ENCODE measurements at regions not wholly inside any gene's neighbourhood (a gene's known extent, or its start where the extent isn't known, plus 50 kb on each side); places are given as distances from the start of the nearest gene placed in this dataset.

DNA sequence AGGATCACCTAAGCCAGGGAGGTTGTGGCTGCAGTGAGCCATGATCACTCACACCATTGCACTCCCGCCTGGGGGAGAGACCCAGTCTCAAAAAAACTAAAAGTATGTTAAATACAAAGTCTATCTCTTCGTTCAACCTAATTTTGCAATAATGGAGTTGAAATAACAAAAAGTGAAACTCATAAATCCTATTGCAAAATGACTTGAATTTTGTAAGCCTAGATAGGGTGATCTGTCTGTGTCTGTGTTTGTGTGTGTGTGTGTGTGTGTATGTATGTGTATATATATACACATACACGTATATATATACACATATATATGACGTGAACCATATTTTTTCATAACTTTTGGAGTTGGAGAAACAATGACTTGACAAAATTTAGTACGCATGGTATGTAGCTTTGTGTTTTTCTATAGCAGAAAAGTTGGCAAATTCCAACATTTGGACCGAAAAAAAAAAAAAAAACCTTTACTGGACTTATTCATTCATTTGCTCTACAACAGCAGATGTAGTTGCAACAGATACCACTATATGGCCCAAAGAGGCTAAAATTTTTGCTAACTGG lies 76.9 kb upstream of the CDH6 start:
- H3K36me3 ChIP-seq (ENCODE audit: insufficient read depth), result no peaks in the 10 kb centered on the region
- Mint-ChIP-seq H3K4me3 (no peak overlapping the region), H3K36me3 (ENCODE audit: low read depth) (no peaks in the 10 kb centered on the region), H3K27me3 (ENCODE audit: insufficient read depth, low read depth, poor library complexity) (peaks cover 2% of the 10 kb centered on the region), H3K4me1 (peaks cover 25% of the 10 kb centered on the region), H3K27ac (no peak overlapping the region), H3K9me3 (no peaks in the 10 kb centered on the region)
- no peak for DNase-seq (ENCODE audit: low spot score)
- H3K9me2 ChIP-seq (ENCODE audit: insufficient read depth), result peaks cover 6% of the 10 kb centered on the region
- peaks cover 19% of the 10 kb centered on the region for H3K4me1 ChIP-seq (ENCODE audit: insufficient read depth)
- ATAC-seq, result no peak
- H2AFZ ChIP-seq, result no peak overlapping the region
- H3K27me3 ChIP-seq (ENCODE audit: insufficient read depth), result no peaks in the 10 kb centered on the region
- no peaks in the 10 kb centered on the region for H3F3A ChIP-seq (replicated peaks; ENCODE audit: low read depth)
- H4K20me1 ChIP-seq (replicated peaks; ENCODE audit: insufficient read depth), result no peaks in the 10 kb centered on the region
- H3K27ac ChIP-seq (ENCODE audit: low read depth), result no peak overlapping the region
- no peak overlapping the region for H3K4me3 ChIP-seq
- H3K4me2 ChIP-seq, result no peak overlapping the region
- TF ChIP-seq ZNF114 (CRISPR knock-in tag; IDR thresholded peaks at IDR 0.05) (no peak), JUNB (IDR thresholded peaks at IDR 0.05; ENCODE audit: unreplicated experiment) (no peak), STAT1 (IDR thresholded peaks at IDR 0.05; ENCODE audit: unreplicated experiment) (no peak), EZH2 (IDR thresholded peaks at IDR 0.05; ENCODE audit: low read depth, unreplicated experiment) (no peak), EZH2phosphoT487 (IDR thresholded peaks at IDR 0.05; ENCODE audit: unreplicated experiment) (no peak), NANOG (IDR thresholded peaks at IDR 0.05; ENCODE audit: borderline replicate concordance) (no peak), POLR2AphosphoS5 (IDR thresholded peaks at IDR 0.05; ENCODE audit: low read depth) (no peak), CREB1 (CRISPR knock-in tag; IDR thresholded peaks at IDR 0.05; ENCODE audit: low read depth) (no peak), ZNF331 (CRISPR knock-in tag; IDR thresholded peaks at IDR 0.05; ENCODE audit: low read depth) (no peak)
- TF ChIP-seq, protein P1, sequence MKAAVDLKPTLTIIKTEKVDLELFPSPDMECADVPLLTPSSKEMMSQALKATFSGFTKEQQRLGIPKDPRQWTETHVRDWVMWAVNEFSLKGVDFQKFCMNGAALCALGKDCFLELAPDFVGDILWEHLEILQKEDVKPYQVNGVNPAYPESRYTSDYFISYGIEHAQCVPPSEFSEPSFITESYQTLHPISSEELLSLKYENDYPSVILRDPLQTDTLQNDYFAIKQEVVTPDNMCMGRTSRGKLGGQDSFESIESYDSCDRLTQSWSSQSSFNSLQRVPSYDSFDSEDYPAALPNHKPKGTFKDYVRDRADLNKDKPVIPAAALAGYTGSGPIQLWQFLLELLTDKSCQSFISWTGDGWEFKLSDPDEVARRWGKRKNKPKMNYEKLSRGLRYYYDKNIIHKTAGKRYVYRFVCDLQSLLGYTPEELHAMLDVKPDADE (IDR thresholded peaks at IDR 0.05), result no peak
- TF ChIP-seq, protein P2, sequence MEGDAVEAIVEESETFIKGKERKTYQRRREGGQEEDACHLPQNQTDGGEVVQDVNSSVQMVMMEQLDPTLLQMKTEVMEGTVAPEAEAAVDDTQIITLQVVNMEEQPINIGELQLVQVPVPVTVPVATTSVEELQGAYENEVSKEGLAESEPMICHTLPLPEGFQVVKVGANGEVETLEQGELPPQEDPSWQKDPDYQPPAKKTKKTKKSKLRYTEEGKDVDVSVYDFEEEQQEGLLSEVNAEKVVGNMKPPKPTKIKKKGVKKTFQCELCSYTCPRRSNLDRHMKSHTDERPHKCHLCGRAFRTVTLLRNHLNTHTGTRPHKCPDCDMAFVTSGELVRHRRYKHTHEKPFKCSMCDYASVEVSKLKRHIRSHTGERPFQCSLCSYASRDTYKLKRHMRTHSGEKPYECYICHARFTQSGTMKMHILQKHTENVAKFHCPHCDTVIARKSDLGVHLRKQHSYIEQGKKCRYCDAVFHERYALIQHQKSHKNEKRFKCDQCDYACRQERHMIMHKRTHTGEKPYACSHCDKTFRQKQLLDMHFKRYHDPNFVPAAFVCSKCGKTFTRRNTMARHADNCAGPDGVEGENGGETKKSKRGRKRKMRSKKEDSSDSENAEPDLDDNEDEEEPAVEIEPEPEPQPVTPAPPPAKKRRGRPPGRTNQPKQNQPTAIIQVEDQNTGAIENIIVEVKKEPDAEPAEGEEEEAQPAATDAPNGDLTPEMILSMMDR (conservative IDR thresholded peaks at IDR 0.05; ENCODE audit: low read depth in 2 of 2), result no peak
- TF ChIP-seq, protein P3, sequence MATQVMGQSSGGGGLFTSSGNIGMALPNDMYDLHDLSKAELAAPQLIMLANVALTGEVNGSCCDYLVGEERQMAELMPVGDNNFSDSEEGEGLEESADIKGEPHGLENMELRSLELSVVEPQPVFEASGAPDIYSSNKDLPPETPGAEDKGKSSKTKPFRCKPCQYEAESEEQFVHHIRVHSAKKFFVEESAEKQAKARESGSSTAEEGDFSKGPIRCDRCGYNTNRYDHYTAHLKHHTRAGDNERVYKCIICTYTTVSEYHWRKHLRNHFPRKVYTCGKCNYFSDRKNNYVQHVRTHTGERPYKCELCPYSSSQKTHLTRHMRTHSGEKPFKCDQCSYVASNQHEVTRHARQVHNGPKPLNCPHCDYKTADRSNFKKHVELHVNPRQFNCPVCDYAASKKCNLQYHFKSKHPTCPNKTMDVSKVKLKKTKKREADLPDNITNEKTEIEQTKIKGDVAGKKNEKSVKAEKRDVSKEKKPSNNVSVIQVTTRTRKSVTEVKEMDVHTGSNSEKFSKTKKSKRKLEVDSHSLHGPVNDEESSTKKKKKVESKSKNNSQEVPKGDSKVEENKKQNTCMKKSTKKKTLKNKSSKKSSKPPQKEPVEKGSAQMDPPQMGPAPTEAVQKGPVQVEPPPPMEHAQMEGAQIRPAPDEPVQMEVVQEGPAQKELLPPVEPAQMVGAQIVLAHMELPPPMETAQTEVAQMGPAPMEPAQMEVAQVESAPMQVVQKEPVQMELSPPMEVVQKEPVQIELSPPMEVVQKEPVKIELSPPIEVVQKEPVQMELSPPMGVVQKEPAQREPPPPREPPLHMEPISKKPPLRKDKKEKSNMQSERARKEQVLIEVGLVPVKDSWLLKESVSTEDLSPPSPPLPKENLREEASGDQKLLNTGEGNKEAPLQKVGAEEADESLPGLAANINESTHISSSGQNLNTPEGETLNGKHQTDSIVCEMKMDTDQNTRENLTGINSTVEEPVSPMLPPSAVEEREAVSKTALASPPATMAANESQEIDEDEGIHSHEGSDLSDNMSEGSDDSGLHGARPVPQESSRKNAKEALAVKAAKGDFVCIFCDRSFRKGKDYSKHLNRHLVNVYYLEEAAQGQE (IDR thresholded peaks at IDR 0.05; ENCODE audit: unreplicated experiment), result no peak
- no peaks in the 10 kb centered on the region for H3K79me2 ChIP-seq (replicated peaks; ENCODE audit: insufficient read depth)

Data from GM23338 (cell line).